ENCODE measurements at regions not wholly inside any gene's neighbourhood (a gene's known extent, or its start where the extent isn't known, plus 50 kb on each side); places are given as distances from the start of the nearest gene placed in this dataset.

- no peaks in the 10 kb centered on the region for H3K4me1 ChIP-seq (ENCODE audit: control insufficient read depth, extremely low read depth, insufficient read depth, low read length)
- H3K27me3 ChIP-seq (ENCODE audit: control insufficient read depth, extremely low read depth, insufficient read depth, low read length) = no peaks in the 10 kb centered on the region
- dilution Hi-C loops (cut with MboI; ENCODE audit: extremely low pct_ligation_motif_present, low sequenced_read_pairs) = no loop called here
- H3K9me1 ChIP-seq (ENCODE audit: control insufficient read depth, extremely low read depth, insufficient read depth, low read length) = no peaks in the 10 kb centered on the region
- H2AFZ ChIP-seq (ENCODE audit: control insufficient read depth, low read length) = no peak overlapping the region
- H3K9me3 ChIP-seq (ENCODE audit: control insufficient read depth, low read depth, low read length) = no peaks in the 10 kb centered on the region
- no peaks in the 10 kb centered on the region for H3K79me2 ChIP-seq (ENCODE audit: control insufficient read depth, insufficient read depth, low read length)
- H4K20me1 ChIP-seq (ENCODE audit: control insufficient read depth, extremely low read depth, insufficient read depth, low read length) = no peaks in the 10 kb centered on the region
- no peaks in the 10 kb centered on the region for H3K36me3 ChIP-seq (ENCODE audit: control insufficient read depth in 2 of 2, extremely low read depth in 1 of 2, insufficient read depth in 2 of 2, low read length in 2 of 2)
- FAIRE-seq = no peak
- H3K9ac ChIP-seq (ENCODE audit: control insufficient read depth, extremely low read depth, insufficient read depth, low read length) = no peak overlapping the region
- TF ChIP-seq CTCF (optimal IDR thresholded peaks at IDR 0.05 in 1 of 3, IDR thresholded peaks at IDR 0.05 in 1 of 3, conservative IDR thresholded peaks at IDR 0.05 in 1 of 3; ENCODE audit: extremely low read depth in 1 of 3, insufficient read depth in 2 of 3, low read length in 3 of 3) (no peak), EZH2 (IDR thresholded peaks at IDR 0.05; ENCODE audit: low read length) (no peak)
- no peak overlapping the region for H3K4me2 ChIP-seq (ENCODE audit: control insufficient read depth, extremely low read depth, insufficient read depth, low read depth, low read length)
- no peak overlapping the region for H3K4me3 ChIP-seq (ENCODE audit: control insufficient read depth in 2 of 3, extremely low read depth in 1 of 3, insufficient read depth in 2 of 3, low read depth in 1 of 3, low read length in 3 of 3)
- DNase-seq (ENCODE audit: low read depth, low spot score) = no peak
- H3K27ac ChIP-seq (ENCODE audit: control insufficient read depth, insufficient read depth, low read length) = no peak overlapping the region
Observed at GRCh38 chr14:56952766-56953473, 142.6 kb upstream of the OTX2 start.

- Histone ChIP-seq H3K27ac (ENCODE audit: control insufficient read depth, insufficient read depth, low read length) (no peak overlapping the region), H4K20me1 (ENCODE audit: control insufficient read depth, extremely low read depth, insufficient read depth, low read length) (no peaks in the 10 kb centered on the region), H3K27me3 (ENCODE audit: control insufficient read depth, extremely low read depth, insufficient read depth, low read length) (no peaks in the 10 kb centered on the region), H3K9ac (ENCODE audit: control insufficient read depth, extremely low read depth, insufficient read depth, low read length) (no peak overlapping the region), H2AFZ (ENCODE audit: control insufficient read depth, low read length) (no peak overlapping the region), H3K4me3 (ENCODE audit: control insufficient read depth in 2 of 3, extremely low read depth in 1 of 3, insufficient read depth in 2 of 3, low read depth in 1 of 3, low read length in 3 of 3) (no peak overlapping the region), H3K9me1 (ENCODE audit: control insufficient read depth, extremely low read depth, insufficient read depth, low read length) (no peaks in the 10 kb centered on the region), H3K4me1 (ENCODE audit: control insufficient read depth, extremely low read depth, insufficient read depth, low read length) (no peaks in the 10 kb centered on the region), H3K9me3 (ENCODE audit: control insufficient read depth, low read depth, low read length) (no peaks in the 10 kb centered on the region), H3K36me3 (ENCODE audit: control insufficient read depth in 2 of 2, extremely low read depth in 1 of 2, insufficient read depth in 2 of 2, low read length in 2 of 2) (no peaks in the 10 kb centered on the region), H3K4me2 (ENCODE audit: control insufficient read depth, extremely low read depth, insufficient read depth, low read depth, low read length) (no peak overlapping the region), H3K79me2 (ENCODE audit: control insufficient read depth, insufficient read depth, low read length) (no peaks in the 10 kb centered on the region)
- DNase-seq (ENCODE audit: low read depth, low spot score) = no peak
- TF ChIP-seq EZH2 (IDR thresholded peaks at IDR 0.05; ENCODE audit: low read length) = no peak
- TF ChIP-seq CTCF (optimal IDR thresholded peaks at IDR 0.05 in 1 of 3, IDR thresholded peaks at IDR 0.05 in 1 of 3, conservative IDR thresholded peaks at IDR 0.05 in 1 of 3; ENCODE audit: extremely low read depth in 1 of 3, insufficient read depth in 2 of 3, low read length in 3 of 3) = no peak
- no peak for FAIRE-seq
- dilution Hi-C loops (cut with MboI; ENCODE audit: extremely low pct_ligation_motif_present, low sequenced_read_pairs) = no loop called here
Observed at GRCh38 chr14:56949828-56950227, 139.5 kb upstream of the OTX2 start.

Measured in keratinocyte (primary cell).